Colonic mucosa (tissue), 4 donors: ENCODE measurements at regions not wholly inside any gene's neighbourhood (a gene's known extent, or its start where the extent isn't known, plus 50 kb on each side); places are given as distances from the start of the nearest gene placed in this dataset.

ENCODE experiments used
- DNase-seq: peaks from one replicate; pipeline ENCODE4 v3.0.0-alpha.2; 2020
- H3K27ac ChIP-seq: fragments of 200-600 bp; one replicate; pipeline ENCODE4 v1.8.0; 2021
- H3K27me3 ChIP-seq: fragments of 200-600 bp; one replicate; pipeline ENCODE4 v1.8.0; 2021
- H3K36me3 ChIP-seq: fragments of 200-600 bp; one replicate; pipeline ENCODE4 v1.8.0; 2021
- H3K4me1 ChIP-seq: fragments of 200-600 bp; one replicate; pipeline ENCODE4 v1.8.0; 2021; ENCODE audit warnings: mild to moderate bottlenecking
- H3K4me3 ChIP-seq: fragments of 200-600 bp; one replicate; pipeline ENCODE4 v1.8.0; 2021
- H3K9ac ChIP-seq, 2 donors: one replicate each; pipeline ENCODE4 v1.7.0; 2013; ENCODE audit warnings: control low read depth in 2 of 2, low read depth in 2 of 2, low read length in 2 of 2
- H3K9me3 ChIP-seq: fragments of 200-600 bp; one replicate; pipeline ENCODE4 v1.8.0; 2021
- CTCF ChIP-seq: fragments of 200-600 bp; IDR thresholded peaks from one replicate; pipeline ENCODE4 v1.8.0; 2022; ENCODE audit warnings: antibody characterized with exemption, mild to moderate bottlenecking
- intact Hi-C: fragments of 100-400 bp; cut with DNase I; formaldehyde crosslinking; loops from one replicate; pipeline ENCODE4 v1.14.1; 2022
- donor health status: healthy.
- donor health status: DM: no; HTN: no; CAD: no.
- donor health status: DM: no; HTN: no; CAD: no.

GRCh38 chr7:3232228-3232627, 68.8 kb upstream of the SDK1 start:
- no peak overlapping the region for H3K27ac ChIP-seq
- no peak for DNase-seq
- no peaks in the 10 kb centered on the region for H3K9me3 ChIP-seq
- intact Hi-C loops, result no loop called here
- no peak overlapping the region for H3K9ac ChIP-seq
- no peaks in the 10 kb centered on the region for H3K36me3 ChIP-seq
- no peaks in the 10 kb centered on the region for H3K4me1 ChIP-seq
- no peak for TF ChIP-seq CTCF
- H3K4me3 ChIP-seq, result no peak overlapping the region
- no peaks in the 10 kb centered on the region for H3K27me3 ChIP-seq

- no peak for DNase-seq
- no peak overlapping the region for H3K4me3 ChIP-seq
- no peaks in the 10 kb centered on the region for H3K36me3 ChIP-seq
- H3K27ac ChIP-seq, result no peak overlapping the region
- H3K9me3 ChIP-seq, result no peaks in the 10 kb centered on the region
- no peak overlapping the region for H3K9ac ChIP-seq
- intact Hi-C loops, result no loop called here
- H3K27me3 ChIP-seq, result no peaks in the 10 kb centered on the region
- no peaks in the 10 kb centered on the region for H3K4me1 ChIP-seq
- TF ChIP-seq CTCF, result no peak
Measured at GRCh38 chr7:3233301-3233700, 67.8 kb upstream of the SDK1 start.

GRCh38 chr7:3234051-3234450, 67.0 kb upstream of the SDK1 start:
- Histone ChIP-seq H3K27me3 (no peaks in the 10 kb centered on the region), H3K36me3 (no peaks in the 10 kb centered on the region), H3K9ac (no peak overlapping the region), H3K4me3 (no peak overlapping the region), H3K4me1 (no peaks in the 10 kb centered on the region), H3K9me3 (no peaks in the 10 kb centered on the region), H3K27ac (no peak overlapping the region)
- no peak for TF ChIP-seq CTCF
- DNase-seq, result no peak
- intact Hi-C loops, result no loop called here

GRCh38 chr7:3234851-3235250, 66.2 kb upstream of the SDK1 start:
- no peaks in the 10 kb centered on the region for H3K36me3 ChIP-seq
- DNase-seq, result no peak
- H3K4me3 ChIP-seq, result no peak overlapping the region
- no peak for TF ChIP-seq CTCF
- intact Hi-C loops, result no loop called here
- H3K4me1 ChIP-seq, result no peaks in the 10 kb centered on the region
- H3K9me3 ChIP-seq, result no peaks in the 10 kb centered on the region
- no peaks in the 10 kb centered on the region for H3K27me3 ChIP-seq
- no peak overlapping the region for H3K9ac ChIP-seq
- no peak overlapping the region for H3K27ac ChIP-seq

GRCh38 chr7:3235322-3235721, 65.7 kb upstream of the SDK1 start:
- Histone ChIP-seq H3K27ac (no peak overlapping the region), H3K27me3 (no peaks in the 10 kb centered on the region), H3K4me1 (no peaks in the 10 kb centered on the region), H3K4me3 (no peak overlapping the region), H3K9me3 (no peaks in the 10 kb centered on the region), H3K9ac (no peak overlapping the region), H3K36me3 (no peaks in the 10 kb centered on the region)
- intact Hi-C loops, result no loop called here
- TF ChIP-seq CTCF, result no peak
- no peak for DNase-seq

- no peaks in the 10 kb centered on the region for H3K36me3 ChIP-seq
Measured at GRCh38 chr7:3236268-3236667, 64.8 kb upstream of the SDK1 start.

More at GRCh38 chr7:3236268-3236667, 64.8 kb upstream of the SDK1 start:
- Histone ChIP-seq H3K27ac (no peak overlapping the region), H3K27me3 (no peaks in the 10 kb centered on the region), H3K4me3 (no peak overlapping the region), H3K9ac (no peak overlapping the region), H3K4me1 (no peaks in the 10 kb centered on the region), H3K9me3 (no peaks in the 10 kb centered on the region)
- intact Hi-C loops, result no loop called here
- DNase-seq, result no peak
- no peak for TF ChIP-seq CTCF
